ENCODE measurements at regions not wholly inside any gene's neighbourhood (a gene's known extent, or its start where the extent isn't known, plus 50 kb on each side); places are given as distances from the start of the nearest gene placed in this dataset.

- DNase-seq (ENCODE audit: low read depth), result no peak
Observed at GRCh38 chr2:118728984-118729383, 118.5 kb downstream of the EN1 start.

GRCh38 chr2:118726821-118727220, 120.6 kb downstream of the EN1 start:
- peak; percentile 41 for DNase-seq (ENCODE audit: low read depth)

More at GRCh38 chr2:118728984-118729383, 118.5 kb downstream of the EN1 start:
- TF ChIP-seq CTCF (conservative IDR thresholded peaks at IDR 0.05; ENCODE audit: low read length), result no peak
- no peak overlapping the region for H3K4me3 ChIP-seq (ENCODE audit: low read length)

GRCh38 chr2:118723394-118723793, 124.1 kb downstream of the EN1 start:
- DNase-seq (ENCODE audit: low read depth), result peak; percentile 58
- no peak for TF ChIP-seq CTCF (conservative IDR thresholded peaks at IDR 0.05; ENCODE audit: low read length)
- H3K4me3 ChIP-seq (ENCODE audit: low read length), result no peak overlapping the region

More at GRCh38 chr2:118726821-118727220, 120.6 kb downstream of the EN1 start:
- no peak for TF ChIP-seq CTCF (conservative IDR thresholded peaks at IDR 0.05; ENCODE audit: low read length)
- H3K4me3 ChIP-seq (ENCODE audit: low read length), result no peak overlapping the region

- TF ChIP-seq CTCF (conservative IDR thresholded peaks at IDR 0.05; ENCODE audit: low read length), result no peak
- no peak for DNase-seq (ENCODE audit: low read depth)
- H3K4me3 ChIP-seq (ENCODE audit: low read length), result no peak overlapping the region
Observed at GRCh38 chr2:118722976-118723375, 124.5 kb downstream of the EN1 start.

GRCh38 chr2:118721817-118722551, 125.5 kb downstream of the EN1 start:
- H3K4me3 ChIP-seq (ENCODE audit: low read length), result no peak overlapping the region
- no peak for DNase-seq (ENCODE audit: low read depth)
- no peak for TF ChIP-seq CTCF (conservative IDR thresholded peaks at IDR 0.05; ENCODE audit: low read length)

- no peak for DNase-seq (ENCODE audit: low read depth)
- no peak overlapping the region for H3K4me3 ChIP-seq (ENCODE audit: low read length)
- TF ChIP-seq CTCF (conservative IDR thresholded peaks at IDR 0.05; ENCODE audit: low read length), result no peak
Observed at GRCh38 chr2:118720866-118721265, 126.6 kb downstream of the EN1 start.

GRCh38 chr2:118718921-118719320, 128.5 kb downstream of the EN1 start:
- no peak for TF ChIP-seq CTCF (conservative IDR thresholded peaks at IDR 0.05; ENCODE audit: low read length)
- no peak for DNase-seq (ENCODE audit: low read depth)
- no peak overlapping the region for H3K4me3 ChIP-seq (ENCODE audit: low read length)
